ENCODE measurements at regions not wholly inside any gene's neighbourhood (a gene's known extent, or its start where the extent isn't known, plus 50 kb on each side); places are given as distances from the start of the nearest gene placed in this dataset.

- FAIRE-seq (no peak), DNase-seq (ENCODE audit: insufficient read length, low spot score) (no peak)
Observed at GRCh38 chr12:89920866-89921265, 212.2 kb upstream of the ATP2B1 start.

- no peak for DNase-seq (ENCODE audit: insufficient read length, low spot score)
- FAIRE-seq: no peak
Observed at GRCh38 chr12:89919241-89919906, 210.7 kb upstream of the ATP2B1 start.

- no peak for FAIRE-seq
Observed at GRCh38 chr12:89918172-89918846, 209.7 kb upstream of the ATP2B1 start.

DNA sequence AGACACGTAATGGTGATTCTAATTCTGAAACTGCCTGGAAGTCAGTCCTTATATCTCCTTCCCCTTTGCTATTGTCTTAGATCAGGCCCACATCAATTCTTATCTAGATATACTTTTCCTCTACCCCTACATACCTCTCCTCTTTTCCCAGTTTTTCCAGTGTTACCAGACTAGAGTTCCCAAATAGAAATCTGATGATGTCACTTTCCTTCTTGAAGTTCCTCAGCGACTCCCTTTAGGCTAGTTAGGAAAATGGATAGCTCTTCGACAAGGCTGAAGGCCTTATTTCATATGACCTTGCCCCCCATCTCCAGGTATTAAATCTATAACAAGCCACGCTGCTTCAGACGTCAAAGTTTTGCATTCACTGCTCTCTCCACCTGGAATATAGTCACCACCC is 201.1 kb upstream of the ATP2B1 start:
- FAIRE-seq: no peak
- no peak for DNase-seq (ENCODE audit: insufficient read length, low spot score)

More at GRCh38 chr12:89918172-89918846, 209.7 kb upstream of the ATP2B1 start:
- DNase-seq (ENCODE audit: insufficient read length, low spot score): no peak

DNA sequence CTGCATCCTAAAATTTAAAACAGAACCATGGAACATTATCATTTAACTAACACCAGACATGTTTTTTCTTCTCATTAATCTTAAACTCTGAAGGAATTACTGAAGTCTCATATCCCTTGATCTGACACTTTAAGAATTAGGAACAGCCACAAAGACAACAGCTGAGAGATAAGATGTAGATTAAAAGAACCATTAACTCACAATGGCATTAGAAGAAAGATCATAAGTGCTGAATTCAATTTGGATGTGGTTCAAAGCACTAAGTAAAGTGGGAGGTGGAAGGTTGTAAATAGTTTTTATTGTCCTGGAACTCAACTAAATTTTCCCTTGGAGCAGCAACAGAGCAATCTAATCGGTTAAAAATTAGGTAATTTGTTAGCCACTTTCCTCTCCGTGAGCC is 199.0 kb upstream of the ATP2B1 start:
- FAIRE-seq (no peak), DNase-seq (ENCODE audit: insufficient read length, low spot score) (no peak)

GRCh38 chr12:89906824-89907223 is 198.2 kb upstream of the ATP2B1 start:
- DNase-seq (ENCODE audit: insufficient read length, low spot score): no peak

DNA sequence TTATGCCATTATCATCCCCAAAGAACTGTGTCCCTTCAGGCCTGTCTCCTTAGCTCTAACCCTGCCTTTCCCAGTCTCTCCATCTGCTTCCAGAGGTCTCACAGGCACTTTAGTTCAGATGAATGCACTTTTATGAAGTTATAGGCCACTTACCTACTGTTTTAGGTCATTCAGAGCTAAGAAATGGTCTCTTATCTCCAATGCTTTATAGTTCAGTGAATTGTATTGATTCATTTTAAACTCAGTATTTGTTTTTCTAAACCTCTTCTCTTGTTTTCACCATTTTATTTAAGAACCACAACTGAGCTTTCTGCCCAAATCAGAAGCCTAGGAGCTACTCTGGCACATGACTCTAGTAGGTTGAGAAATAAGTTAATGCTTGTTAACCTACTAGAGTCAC is 197.5 kb upstream of the ATP2B1 start:
- FAIRE-seq: no peak

More at GRCh38 chr12:89906824-89907223, 198.2 kb upstream of the ATP2B1 start:
- FAIRE-seq: no peak

DNA sequence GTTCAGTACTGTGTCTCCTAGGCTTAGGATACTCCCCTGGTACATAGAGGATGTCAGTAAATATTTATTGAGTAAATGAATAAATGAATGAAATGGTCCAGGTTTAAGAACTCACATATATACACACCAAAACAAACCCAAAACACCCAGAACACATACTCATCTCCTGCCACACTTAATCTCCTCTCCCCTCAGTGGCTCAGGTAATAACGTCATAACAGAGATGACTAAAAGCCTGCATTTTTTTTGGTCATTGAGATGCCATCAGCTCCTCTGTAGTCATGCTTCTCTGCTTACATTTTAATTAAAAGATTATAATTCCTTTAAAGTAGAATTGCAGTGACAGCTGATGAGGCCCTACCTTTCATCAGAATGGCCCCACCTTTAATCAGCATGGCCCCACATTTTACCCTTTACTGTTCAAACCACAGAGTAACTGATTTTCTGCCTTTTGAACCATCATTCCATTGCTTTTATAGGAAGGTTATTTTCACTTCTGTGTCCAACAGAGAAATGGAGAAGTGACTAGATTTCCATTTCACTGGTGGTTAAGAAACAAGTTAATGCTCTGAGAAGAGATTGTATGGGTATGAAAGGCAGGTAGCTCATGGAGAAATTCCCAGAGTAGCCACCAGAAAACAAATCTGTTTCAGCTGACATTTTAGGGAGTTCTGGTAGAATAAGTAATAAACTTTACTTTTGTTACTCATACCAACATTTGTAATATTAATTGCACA is 193.4 kb upstream of the ATP2B1 start:
- DNase-seq (ENCODE audit: insufficient read length, low spot score): no peak
- FAIRE-seq: no peak

More for the DNA sequence above, 197.5 kb upstream of the ATP2B1 start:
- no peak for DNase-seq (ENCODE audit: insufficient read length, low spot score)

DNA sequence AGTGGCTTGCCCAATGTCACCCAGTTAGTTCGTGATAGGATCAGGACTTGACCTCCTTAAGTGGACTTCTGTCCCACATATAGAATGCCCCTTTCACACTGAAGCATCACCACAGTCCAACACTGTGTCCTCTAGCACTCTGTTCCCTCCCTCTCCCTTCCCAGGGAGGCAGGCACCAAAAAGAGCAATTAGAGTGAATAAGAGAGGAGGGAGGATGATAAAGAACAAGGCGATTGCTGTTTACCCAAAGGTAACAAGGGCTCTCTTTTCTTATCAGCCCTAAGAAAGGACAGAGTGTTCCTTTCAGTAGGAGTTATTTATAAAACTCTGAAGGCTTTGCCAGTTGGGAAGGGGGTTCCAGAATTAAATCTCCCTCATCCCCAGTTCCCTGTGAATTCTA is 192.7 kb upstream of the ATP2B1 start:
- FAIRE-seq (no peak), DNase-seq (ENCODE audit: insufficient read length, low spot score) (no peak)

DNA sequence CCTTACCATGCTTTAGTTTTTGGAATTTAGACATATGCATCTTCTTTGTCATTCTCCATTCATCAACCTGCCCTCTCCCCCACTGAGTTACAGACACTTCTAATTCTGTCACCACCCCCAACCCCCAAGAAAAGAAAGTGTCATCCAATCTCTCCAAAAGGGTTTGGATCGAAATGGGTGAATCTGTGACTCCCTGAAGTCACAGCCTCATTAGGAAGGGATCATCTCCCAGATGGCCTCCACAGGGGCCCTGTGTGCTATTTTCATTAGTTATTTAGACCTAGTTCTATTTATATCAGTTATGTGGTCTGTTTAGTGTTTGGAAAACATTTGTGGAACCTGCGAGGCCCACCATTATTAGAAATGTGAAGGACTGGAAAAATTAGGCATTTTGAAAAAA is 191.0 kb upstream of the ATP2B1 start:
- FAIRE-seq (no peak), DNase-seq (ENCODE audit: insufficient read length, low spot score) (no peak)

DNA sequence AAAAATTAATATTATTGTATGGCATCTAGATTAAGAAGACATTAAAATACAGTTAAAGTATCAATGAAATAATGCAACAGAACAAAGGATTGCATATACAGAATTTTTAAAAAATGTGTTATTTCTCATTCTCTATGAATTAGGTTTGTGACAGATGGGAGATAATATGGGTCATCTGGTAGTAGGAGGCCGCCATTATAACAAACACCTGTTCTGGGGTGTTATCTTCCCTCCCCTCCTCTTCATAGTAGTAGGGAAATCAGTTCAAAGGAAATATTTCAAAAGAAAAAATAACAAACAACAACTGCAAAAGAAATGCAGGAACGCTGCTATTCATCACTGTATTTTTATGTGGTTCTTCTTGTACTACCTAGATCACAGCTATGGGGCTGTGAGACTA is 187.0 kb upstream of the ATP2B1 start:
- DNase-seq (ENCODE audit: insufficient read length, low spot score) (no peak), FAIRE-seq (no peak)

DNA sequence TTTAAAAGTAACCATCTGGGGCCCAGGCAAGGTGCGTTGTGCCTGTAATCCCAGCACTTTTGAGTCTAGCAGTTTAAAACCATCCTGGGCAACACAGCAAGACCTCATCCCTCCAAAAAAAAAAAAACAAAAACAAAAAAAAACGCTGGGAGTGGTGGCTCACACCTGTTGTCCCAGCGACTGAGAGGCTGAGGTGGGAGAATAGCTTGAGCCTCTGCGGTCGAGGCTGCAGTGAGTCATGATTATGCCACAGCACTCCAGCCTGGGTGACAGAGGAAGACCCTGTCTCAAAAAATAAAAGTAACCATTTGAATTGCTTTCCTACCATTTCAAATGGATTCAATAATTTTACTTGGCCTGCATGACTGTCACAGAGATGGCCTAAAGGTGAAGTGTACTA is 186.5 kb upstream of the ATP2B1 start:
- DNase-seq (ENCODE audit: insufficient read length, low spot score): no peak
- no peak for FAIRE-seq

- DNase-seq (ENCODE audit: insufficient read length, low spot score) (peak; percentile 17), FAIRE-seq (no peak)
Observed at GRCh38 chr12:89893972-89894706, 185.5 kb upstream of the ATP2B1 start.

GRCh38 chr12:89892436-89892835 is 183.8 kb upstream of the ATP2B1 start:
- no peak for DNase-seq (ENCODE audit: insufficient read length, low spot score)
- no peak for FAIRE-seq

DNA sequence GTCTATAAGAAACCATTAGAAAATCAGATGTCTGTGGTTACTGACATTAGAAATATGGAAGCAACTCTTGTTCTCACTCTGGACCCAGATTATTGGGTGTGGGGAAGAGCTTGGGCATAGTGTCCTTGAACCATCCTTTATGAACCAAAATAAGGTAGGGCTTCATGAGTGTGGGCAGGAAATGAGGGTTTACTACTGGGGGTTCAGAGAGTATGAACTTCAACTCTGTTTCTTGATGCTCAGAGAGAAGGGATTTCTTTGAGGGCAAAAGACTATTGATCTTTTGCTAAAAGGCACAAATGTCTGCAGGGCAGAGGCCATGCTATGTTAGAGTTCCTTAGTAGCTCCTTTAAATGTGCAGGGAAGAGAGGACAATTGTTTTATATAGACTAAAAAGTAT is 183.3 kb upstream of the ATP2B1 start:
- DNase-seq (ENCODE audit: insufficient read length, low spot score) (no peak), FAIRE-seq (no peak)

DNA sequence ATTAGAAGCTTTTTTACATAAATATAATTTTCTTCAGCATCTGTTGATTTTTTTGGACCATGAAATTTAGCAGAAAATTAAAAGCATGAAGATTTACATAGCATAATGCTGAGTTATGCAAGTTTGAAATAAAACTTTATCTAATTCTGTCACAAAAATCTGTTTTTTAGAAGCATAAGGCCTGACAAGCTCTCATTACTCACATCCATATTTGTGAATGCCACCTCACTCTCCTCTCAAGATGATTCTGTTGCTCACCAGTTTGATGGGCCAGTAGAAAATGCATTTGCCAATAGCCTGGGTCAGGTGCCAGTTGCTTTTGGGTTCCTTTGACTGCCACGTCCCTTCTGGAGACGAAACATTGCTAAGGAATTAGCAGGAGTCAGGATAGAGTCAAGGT is 181.5 kb upstream of the ATP2B1 start:
- FAIRE-seq: no peak
- no peak for DNase-seq (ENCODE audit: insufficient read length, low spot score)

DNA sequence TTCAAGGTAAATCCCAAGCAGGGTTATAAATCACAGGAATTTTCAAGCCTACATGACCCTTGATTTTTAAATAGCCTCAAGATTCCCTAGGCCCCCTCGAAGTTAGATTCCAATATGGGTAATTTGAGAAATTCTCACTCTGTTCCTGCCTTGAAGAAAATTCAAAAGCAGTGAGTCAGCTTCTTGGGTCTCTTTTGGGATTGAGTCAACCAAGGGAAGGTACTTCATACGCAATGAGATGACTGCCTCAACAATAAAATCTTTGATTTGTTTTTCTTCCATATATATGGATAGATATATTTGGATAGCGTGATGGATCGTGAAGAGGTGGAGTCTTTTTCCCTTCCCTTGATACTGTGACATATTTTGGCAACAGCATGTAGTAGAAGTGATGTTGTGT is 180.4 kb upstream of the ATP2B1 start:
- peak; percentile 28 for FAIRE-seq

GRCh38 chr12:89884952-89885351 is 176.3 kb upstream of the ATP2B1 start:
- FAIRE-seq (no peak), DNase-seq (ENCODE audit: insufficient read length, low spot score) (no peak)

More for the DNA sequence above, 180.4 kb upstream of the ATP2B1 start:
- DNase-seq (ENCODE audit: insufficient read length, low spot score): peak; percentile 24

- DNase-seq (ENCODE audit: insufficient read length, low spot score): no peak
Observed at GRCh38 chr12:89884416-89884898, 175.8 kb upstream of the ATP2B1 start.

GRCh38 chr12:89883630-89884389 is 175.2 kb upstream of the ATP2B1 start:
- FAIRE-seq: no peak
- no peak for DNase-seq (ENCODE audit: insufficient read length, low spot score)

More at GRCh38 chr12:89884416-89884898, 175.8 kb upstream of the ATP2B1 start:
- no peak for FAIRE-seq
